Keratinocyte (primary cell): ENCODE measurements at regions not wholly inside any gene's neighbourhood (a gene's known extent, or its start where the extent isn't known, plus 50 kb on each side); places are given as distances from the start of the nearest gene placed in this dataset.

Experiments
- CTCF ChIP-seq, 3 experiments: IDR thresholded peaks in 1 of 3; conservative IDR thresholded peaks in 1 of 3; optimal IDR thresholded peaks in 1 of 3; 2 replicates in 2 of 3; 3 replicates in 1 of 3; pipeline versions ENCODE3 to v1.5.1; 2011; ENCODE audit warnings: low read length in 3 of 3, mild to moderate bottlenecking in 3 of 3, moderate library complexity in 2 of 3, control low read depth in 1 of 3, inconsistent platforms in 1 of 3; ENCODE audit not compliant: insufficient read depth in 2 of 3; ENCODE audit errors: extremely low read depth in 1 of 3
- EZH2 ChIP-seq: IDR thresholded peaks from one replicate; pipeline ENCODE4 v1.6.1; 2012; ENCODE audit warnings: inconsistent platforms, mild to moderate bottlenecking, low read length, moderate library complexity

- TF ChIP-seq CTCF (optimal IDR thresholded peaks at IDR 0.05 in 1 of 3, IDR thresholded peaks at IDR 0.05 in 1 of 3, conservative IDR thresholded peaks at IDR 0.05 in 1 of 3; ENCODE audit: extremely low read depth in 1 of 3, insufficient read depth in 2 of 3, low read length in 3 of 3) (no peak), EZH2 (no peak)
Observed at GRCh38 chr2:120930864-120931263, 195.2 kb downstream of the GLI2 start.
